Stimulated activated CD8-positive, alpha-beta memory T cell treated with anti-CD3 and anti-CD28 coated beads, Interleukin-4, amount 100 ng/mL, for 48 hours (primary cell): ENCODE measurements at regions not wholly inside any gene's neighbourhood (a gene's known extent, or its start where the extent isn't known, plus 50 kb on each side); places are given as distances from the start of the nearest gene placed in this dataset.
"Not testable (repeated sequence)": the region's sequence is repeated elsewhere in the genome, so short reads cannot be mapped to it uniquely, and the experiment has no call there.

Experiments
- DNase-seq: peaks from one replicate; pipeline ENCODE4 v3.0.0-alpha.2; 2020

GRCh38 chr4:134830741-134831140 lies 629.2 kb upstream of the PABPC4L start:
- not testable (repeated sequence) for DNase-seq

GRCh38 chr4:134812611-134813010 lies 611.0 kb upstream of the PABPC4L start:
- no peak for DNase-seq

GRCh38 chr4:134807231-134807745 lies 605.7 kb upstream of the PABPC4L start:
- DNase-seq, result no peak

GRCh38 chr4:134798573-134798972 lies 597.0 kb upstream of the PABPC4L start:
- no peak for DNase-seq

GRCh38 chr4:134787315-134787714 lies 585.7 kb upstream of the PABPC4L start:
- no peak for DNase-seq

GRCh38 chr4:134780244-134780643 lies 578.7 kb upstream of the PABPC4L start:
- no peak for DNase-seq

GRCh38 chr4:134777606-134778005 lies 576.0 kb upstream of the PABPC4L start:
- DNase-seq, result no peak

- no peak for DNase-seq
Observed at GRCh38 chr4:134773497-134774000, 572.0 kb upstream of the PABPC4L start.

GRCh38 chr4:134762053-134762452 lies 560.5 kb upstream of the PABPC4L start:
- no peak for DNase-seq

GRCh38 chr4:134756421-134756820 lies 554.8 kb upstream of the PABPC4L start:
- no peak for DNase-seq

- DNase-seq, result no peak
Observed at GRCh38 chr4:134754301-134755019, 552.9 kb upstream of the PABPC4L start.

- DNase-seq, result no peak
Observed at GRCh38 chr4:134753390-134753789, 551.8 kb upstream of the PABPC4L start.

- no peak for DNase-seq
Observed at GRCh38 chr4:134747108-134747805, 545.7 kb upstream of the PABPC4L start.

- DNase-seq, result no peak
Observed at GRCh38 chr4:134740290-134740689, 538.7 kb upstream of the PABPC4L start.

GRCh38 chr4:134735901-134736300 lies 534.3 kb upstream of the PABPC4L start:
- no peak for DNase-seq

- no peak for DNase-seq
Observed at GRCh38 chr4:134727696-134728095, 526.1 kb upstream of the PABPC4L start.

- no peak for DNase-seq
Observed at GRCh38 chr4:134722306-134722705, 520.7 kb upstream of the PABPC4L start.

- no peak for DNase-seq
Observed at GRCh38 chr4:134720030-134720429, 518.4 kb upstream of the PABPC4L start.

GRCh38 chr4:134708616-134709015 lies 507.0 kb upstream of the PABPC4L start:
- DNase-seq, result no peak

- DNase-seq, result no peak
Observed at GRCh38 chr4:134708026-134708425, 506.4 kb upstream of the PABPC4L start.

- DNase-seq, result no peak
Observed at GRCh38 chr4:134702374-134702773, 500.8 kb upstream of the PABPC4L start.

- DNase-seq, result no peak
Observed at GRCh38 chr4:134700251-134700650, 498.7 kb upstream of the PABPC4L start.

GRCh38 chr4:134698831-134699230 lies 497.2 kb upstream of the PABPC4L start:
- DNase-seq, result not testable (repeated sequence)

- no peak for DNase-seq
Observed at GRCh38 chr4:134695433-134695832, 493.8 kb upstream of the PABPC4L start.
